GM12874 (cell line): ENCODE measurements at regions not wholly inside any gene's neighbourhood (a gene's known extent, or its start where the extent isn't known, plus 50 kb on each side); places are given as distances from the start of the nearest gene placed in this dataset.

Source experiments
- CTCF ChIP-seq: IDR thresholded peaks from 2 replicates; pipeline ENCODE4 v1.5.1; 2011; ENCODE audit warnings: low read depth, mild to moderate bottlenecking, control low read depth, low read length, moderate library complexity; ENCODE audit not compliant: insufficient read depth

DNA sequence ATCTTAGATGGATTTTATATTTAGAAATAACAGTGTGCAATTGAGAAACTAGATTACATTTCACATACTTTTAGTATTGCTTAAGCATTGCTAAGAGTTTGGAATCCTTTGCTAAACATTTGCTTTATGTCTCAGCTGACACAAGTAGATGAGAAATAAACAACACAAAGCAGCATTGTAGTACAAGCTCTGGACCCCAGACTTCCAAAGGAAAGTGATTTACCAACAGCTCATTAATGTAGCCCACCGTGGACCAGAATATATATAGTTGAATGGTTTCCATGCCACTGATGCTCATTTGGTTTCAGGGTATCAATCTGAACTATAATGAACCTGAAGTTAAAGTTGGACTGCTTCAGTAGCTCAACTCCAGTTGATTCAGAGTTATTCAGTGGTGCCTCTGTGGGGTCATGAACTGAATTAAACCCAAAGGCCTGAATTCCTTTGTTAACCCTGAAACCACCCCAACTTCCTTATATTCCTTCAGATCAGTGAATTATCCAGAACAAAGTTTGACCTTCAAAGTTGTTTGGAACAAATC is 132.1 kb upstream of the NEIL3 start:
- TF ChIP-seq CTCF, result no peak

DNA sequence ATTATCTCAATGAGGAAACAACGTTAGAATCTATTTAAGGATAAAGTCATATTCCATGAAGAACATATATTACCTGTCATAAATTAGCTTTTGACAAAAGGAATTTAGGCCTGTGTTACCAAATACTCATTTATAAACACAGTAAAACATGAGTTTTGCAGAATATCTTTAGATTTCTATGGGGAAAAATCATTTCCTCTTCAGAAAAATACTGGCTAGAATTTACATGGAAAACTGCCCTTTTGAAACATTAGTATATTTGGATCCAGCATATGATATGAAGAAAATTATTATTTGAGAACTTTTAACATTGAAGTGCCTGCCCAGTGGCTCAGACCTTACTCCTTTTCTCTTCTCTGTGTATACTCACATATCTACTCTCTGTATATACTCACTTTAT is 131.4 kb upstream of the NEIL3 start:
- TF ChIP-seq CTCF, result no peak

DNA sequence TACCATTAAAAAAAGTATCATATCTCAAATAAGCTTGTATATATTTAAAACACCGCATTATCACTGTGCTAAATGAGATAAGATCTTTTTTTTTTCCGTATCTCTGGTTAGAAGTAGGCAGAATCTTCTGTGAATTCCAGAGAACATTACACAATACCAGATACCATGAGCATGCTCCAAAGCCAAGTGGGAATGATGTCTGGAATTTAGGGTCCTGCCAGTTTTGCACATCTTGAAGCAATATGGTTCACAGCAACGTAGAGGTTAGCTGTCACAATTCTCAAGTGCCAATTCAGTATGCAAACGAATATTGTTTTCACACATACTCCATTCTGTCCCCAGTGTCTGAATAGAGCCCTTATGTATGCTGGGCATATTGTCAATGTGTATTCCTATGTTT is 127.5 kb upstream of the NEIL3 start:
- TF ChIP-seq CTCF, result no peak

GRCh38 chr4:177182728-177183127 is 126.9 kb upstream of the NEIL3 start:
- no peak for TF ChIP-seq CTCF

GRCh38 chr4:177185151-177185550 is 124.5 kb upstream of the NEIL3 start:
- no peak for TF ChIP-seq CTCF

DNA sequence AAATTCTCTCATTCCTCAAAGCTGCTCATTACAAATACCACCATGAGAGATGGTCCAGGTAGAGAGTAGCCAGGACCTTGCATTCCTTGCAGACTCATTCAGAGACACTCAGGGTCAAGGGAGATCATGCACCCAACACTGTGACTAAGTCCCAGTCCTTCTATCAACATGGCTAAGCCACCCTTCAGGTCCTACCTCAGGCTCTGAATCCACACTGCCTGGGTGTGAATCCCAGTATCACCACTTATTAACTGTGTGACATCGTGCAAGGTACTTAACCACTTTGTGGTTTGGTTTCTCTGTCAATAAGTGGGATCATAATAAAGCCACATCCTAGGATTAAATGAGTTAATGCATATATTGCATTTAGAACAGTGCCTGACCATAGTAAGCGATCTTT is 124.1 kb upstream of the NEIL3 start:
- TF ChIP-seq CTCF, result no peak

DNA sequence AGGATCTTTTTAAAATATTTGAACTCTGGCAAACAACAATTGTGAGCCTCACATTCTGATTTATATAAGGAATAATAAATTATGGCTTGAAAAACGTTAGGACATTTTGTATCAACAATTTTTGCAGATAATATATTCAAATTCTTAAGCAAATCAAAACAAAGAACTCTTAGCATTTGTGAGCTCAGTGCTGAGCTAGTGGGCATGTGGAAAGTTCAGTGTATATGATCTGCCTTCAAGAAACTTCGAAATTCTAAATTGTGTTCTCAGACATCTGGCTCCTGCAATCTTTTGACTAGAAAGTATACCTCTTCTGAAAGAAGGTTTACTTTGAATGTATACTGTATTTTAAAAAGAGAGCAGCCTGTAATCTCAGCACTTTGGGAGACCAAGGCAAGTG is 122.3 kb upstream of the NEIL3 start:
- TF ChIP-seq CTCF, result no peak

DNA sequence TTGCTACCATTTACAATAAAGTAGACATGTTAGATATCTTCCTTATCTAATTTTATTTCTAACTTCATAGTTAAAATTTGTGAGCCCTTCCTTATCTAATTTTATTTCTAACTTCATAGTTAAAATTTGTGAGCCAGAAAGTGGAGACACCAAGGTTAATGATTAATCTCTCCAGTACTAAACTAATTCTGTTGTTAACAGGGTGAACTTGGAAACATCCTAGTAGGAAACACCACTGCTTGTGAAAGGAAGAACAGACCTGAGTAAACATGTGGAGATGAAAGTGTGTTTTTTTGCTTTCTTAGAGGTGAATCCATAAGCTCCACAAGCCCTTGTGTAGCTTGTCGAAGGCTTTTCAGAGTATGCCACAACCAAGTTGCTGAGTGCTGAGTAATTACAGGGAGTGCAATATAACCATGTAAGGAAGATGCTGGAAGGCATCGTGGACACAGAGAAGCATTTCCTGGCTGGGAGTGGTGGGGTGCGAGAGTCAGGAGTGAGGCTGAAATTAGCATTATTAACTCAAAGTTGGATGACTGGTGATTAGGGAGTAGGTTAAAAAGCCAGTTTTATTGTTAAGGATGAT is 118.6 kb upstream of the NEIL3 start:
- TF ChIP-seq CTCF, result no peak
